Fibroblast of skin of left biceps (primary cell): ENCODE measurements at regions not wholly inside any gene's neighbourhood (a gene's known extent, or its start where the extent isn't known, plus 50 kb on each side); places are given as distances from the start of the nearest gene placed in this dataset.
"Not testable (repeated sequence)": the region's sequence is repeated elsewhere in the genome, so short reads cannot be mapped to it uniquely, and the experiment has no call there.

ENCODE experiments used
- DNase-seq, 2 experiments: peaks; one replicate each; pipeline ENCODE4 v3.0.0-alpha.2; 2013; ENCODE audit warnings: low read depth in 2 of 2

GRCh38 chr2:187610450-187610849 lies 56.2 kb upstream of the TFPI start:
- DNase-seq, result not testable (repeated sequence)

GRCh38 chr2:187612857-187613256 lies 58.6 kb upstream of the TFPI start:
- peak in 1 of 2 experiments; percentile 2 for DNase-seq

GRCh38 chr2:187614756-187615155 lies 60.5 kb upstream of the TFPI start:
- peak; percentile 16 to 25 for DNase-seq

GRCh38 chr2:187615364-187615763 lies 61.1 kb upstream of the TFPI start:
- DNase-seq, result no peak

GRCh38 chr2:187615902-187616301 lies 61.7 kb upstream of the TFPI start:
- DNase-seq, result no peak

GRCh38 chr2:187617120-187617519 lies 62.9 kb upstream of the TFPI start:
- DNase-seq, result no peak

- DNase-seq, result no peak
Observed at GRCh38 chr2:187617905-187618304, 63.7 kb upstream of the TFPI start.

GRCh38 chr2:187618813-187619212 lies 64.6 kb upstream of the TFPI start:
- DNase-seq, result no peak

GRCh38 chr2:187627153-187627552 lies 72.9 kb upstream of the TFPI start:
- DNase-seq, result no peak

GRCh38 chr2:187636731-187637391 lies 82.6 kb upstream of the TFPI start:
- DNase-seq, result not testable (repeated sequence)

GRCh38 chr2:187637392-187637740 lies 83.1 kb upstream of the TFPI start:
- DNase-seq, result not testable (repeated sequence)

- DNase-seq, result not testable (repeated sequence)
Observed at GRCh38 chr2:187637771-187638170, 83.5 kb upstream of the TFPI start.

GRCh38 chr2:187638840-187639239 lies 84.6 kb upstream of the TFPI start:
- DNase-seq, result no peak

GRCh38 chr2:187640926-187641510 lies 86.8 kb upstream of the TFPI start:
- DNase-seq, result no peak

- DNase-seq, result no peak
Observed at GRCh38 chr2:187642498-187642897, 88.3 kb upstream of the TFPI start.

- DNase-seq, result no peak
Observed at GRCh38 chr2:187644486-187644885, 90.3 kb upstream of the TFPI start.

- no peak for DNase-seq
Observed at GRCh38 chr2:187644981-187645380, 90.7 kb upstream of the TFPI start.

GRCh38 chr2:187646556-187646955 lies 92.3 kb upstream of the TFPI start:
- no peak for DNase-seq

- DNase-seq, result no peak
Observed at GRCh38 chr2:187654535-187654934, 100.3 kb upstream of the TFPI start.

GRCh38 chr2:187655001-187655400 lies 100.8 kb upstream of the TFPI start:
- DNase-seq, result no peak

GRCh38 chr2:187656123-187656522 lies 101.9 kb upstream of the TFPI start:
- no peak for DNase-seq

- DNase-seq, result no peak
Observed at GRCh38 chr2:187658952-187659525, 104.8 kb upstream of the TFPI start.

GRCh38 chr2:187676050-187676449 lies 121.8 kb upstream of the TFPI start:
- DNase-seq, result not testable (repeated sequence)
